ENCODE measurements at regions not wholly inside any gene's neighbourhood (a gene's known extent, or its start where the extent isn't known, plus 50 kb on each side); places are given as distances from the start of the nearest gene placed in this dataset.
"Not testable (repeated sequence)": the region's sequence is repeated elsewhere in the genome, so short reads cannot be mapped to it uniquely, and the experiment has no call there.

GRCh38 chr10:133785846-133786602 is 159.4 kb upstream of the FRG2B start:
- ATAC-seq; intact Hi-C loops (cut with DNase I): not testable (repeated sequence)
- peak; percentile 19 for DNase-seq

GRCh38 chr10:133785178-133785577 is 158.6 kb upstream of the FRG2B start:
- intact Hi-C loops (cut with DNase I); ATAC-seq: not testable (repeated sequence)

GRCh38 chr10:133765308-133765707 is 138.7 kb upstream of the FRG2B start:
- DNase-seq; intact Hi-C loops (cut with DNase I); ATAC-seq: not testable (repeated sequence)

More at GRCh38 chr10:133785178-133785577, 158.6 kb upstream of the FRG2B start:
- DNase-seq = not testable (repeated sequence)

- intact Hi-C loops (cut with DNase I); DNase-seq; ATAC-seq: not testable (repeated sequence)
These were observed 138.2 kb upstream of the FRG2B start for GRCh38 chr10:133764823-133765209.

- intact Hi-C loops (cut with DNase I); ATAC-seq; DNase-seq: not testable (repeated sequence)
These were observed 137.6 kb upstream of the FRG2B start for GRCh38 chr10:133763875-133764822.

GRCh38 chr10:133763190-133763589 is 136.6 kb upstream of the FRG2B start:
- intact Hi-C loops (cut with DNase I); DNase-seq: not testable (repeated sequence)
- ATAC-seq = peak in 1 of 2 donors; percentile 65

GRCh38 chr10:133753545-133753944 is 127.0 kb upstream of the FRG2B start:
- peak; percentile 38 to 60 for ATAC-seq
- DNase-seq; intact Hi-C loops (cut with DNase I): not testable (repeated sequence)

Data from left cardiac atrium (tissue), 4 donors.